ENCODE measurements at regions not wholly inside any gene's neighbourhood (a gene's known extent, or its start where the extent isn't known, plus 50 kb on each side); places are given as distances from the start of the nearest gene placed in this dataset.
"Not testable (repeated sequence)": the region's sequence is repeated elsewhere in the genome, so short reads cannot be mapped to it uniquely, and the experiment has no call there.

- H3K4me3 ChIP-seq (replicated peaks in 1 of 3; ENCODE audit: low read depth in 2 of 3, low read length in 3 of 3): peak overlapping the region; percentile 54 to 79 (median 68)
- peak; percentile 95 to 98 (median 97) for DNase-seq
- H3K9me3 ChIP-seq (replicated peaks in 1 of 2; ENCODE audit: control insufficient read depth in 1 of 2, insufficient read depth in 1 of 2, low read length in 2 of 2); H3K36me3 Mint-ChIP-seq; intact Hi-C loops (cut with micrococcal nuclease); H3K9me3 Mint-ChIP-seq; H3K36me3 ChIP-seq (replicated peaks in 1 of 2; ENCODE audit: control insufficient read depth in 1 of 2, insufficient read depth in 2 of 2, low read length in 2 of 2); H4K20me1 ChIP-seq (ENCODE audit: insufficient read depth, low read length); H3K4me1 ChIP-seq (ENCODE audit: control insufficient read depth in 1 of 2, insufficient read depth in 2 of 2, low read length in 2 of 2); H3K79me2 ChIP-seq (ENCODE audit: insufficient read depth, low read length); H3K27me3 ChIP-seq (ENCODE audit: control insufficient read depth in 2 of 2, insufficient read depth in 2 of 2, low read length in 2 of 2): not testable (repeated sequence)
- peak overlapping the region; percentile 94 to 99 (median 97) for H3K27ac Mint-ChIP-seq
- under 1% methylated on average over 58 of the region's 60 CpGs for WGBS (ENCODE audit: insufficient coverage)
- H3K4me1 Mint-ChIP-seq: peaks cover 14% of the 10 kb centered on the region
- H3K4me2 ChIP-seq (replicated peaks; ENCODE audit: extremely low read depth, low read length, poor library complexity, severe bottlenecking): peak overlapping the region; percentile 62
- H2AFZ ChIP-seq (ENCODE audit: insufficient read depth, low read depth, low read length, poor library complexity, severe bottlenecking): peak overlapping the region; percentile 94
- peak overlapping the region; percentile 64 for H3K9ac ChIP-seq (ENCODE audit: insufficient read depth, low read length, poor library complexity, severe bottlenecking)
- peak overlapping the region; percentile 83 to 93 for H3K4me3 Mint-ChIP-seq
- H3K27me3 Mint-ChIP-seq (ENCODE audit: low read depth in 3 of 3): peaks cover 6 to 33% (median 15%) of the 10 kb centered on the region in 3 donors
- peak overlapping the region; percentile 83 to 87 for H3K27ac ChIP-seq (ENCODE audit: low read depth in 1 of 2, low read length in 2 of 2)
Measured at GRCh38 chr4:3955321-3956164, 189.4 kb downstream of the ADRA2C start.

- peak overlapping the region; percentile 83 to 93 for H3K4me3 Mint-ChIP-seq
- peak overlapping the region; percentile 64 for H3K9ac ChIP-seq (ENCODE audit: insufficient read depth, low read length, poor library complexity, severe bottlenecking)
- H3K4me1 Mint-ChIP-seq: peaks cover 14% of the 10 kb centered on the region
- DNase-seq; H3K27me3 ChIP-seq (ENCODE audit: control insufficient read depth in 2 of 2, insufficient read depth in 2 of 2, low read length in 2 of 2); H3K4me1 ChIP-seq (ENCODE audit: control insufficient read depth in 1 of 2, insufficient read depth in 2 of 2, low read length in 2 of 2); H3K9me3 ChIP-seq (replicated peaks in 1 of 2; ENCODE audit: control insufficient read depth in 1 of 2, insufficient read depth in 1 of 2, low read length in 2 of 2); H3K36me3 ChIP-seq (replicated peaks in 1 of 2; ENCODE audit: control insufficient read depth in 1 of 2, insufficient read depth in 2 of 2, low read length in 2 of 2); intact Hi-C loops (cut with micrococcal nuclease); H3K36me3 Mint-ChIP-seq; H4K20me1 ChIP-seq (ENCODE audit: insufficient read depth, low read length); H3K79me2 ChIP-seq (ENCODE audit: insufficient read depth, low read length); H3K9me3 Mint-ChIP-seq: not testable (repeated sequence)
- H3K4me2 ChIP-seq (replicated peaks; ENCODE audit: extremely low read depth, low read length, poor library complexity, severe bottlenecking): peak overlapping the region; percentile 62
- WGBS (ENCODE audit: insufficient coverage): under 1% methylated on average over 18 of the region's 38 CpGs
- peak overlapping the region; percentile 54 to 79 (median 68) for H3K4me3 ChIP-seq (replicated peaks in 1 of 3; ENCODE audit: low read depth in 2 of 3, low read length in 3 of 3)
- H2AFZ ChIP-seq (ENCODE audit: insufficient read depth, low read depth, low read length, poor library complexity, severe bottlenecking): peak overlapping the region; percentile 94
- H3K27ac Mint-ChIP-seq: peak overlapping the region; percentile 94 to 99 (median 97)
- peak overlapping the region in 1 of 2 donors; percentile 83 for H3K27ac ChIP-seq (ENCODE audit: low read depth in 1 of 2, low read length in 2 of 2)
- peaks cover 6 to 35% (median 15%) of the 10 kb centered on the region in 3 donors for H3K27me3 Mint-ChIP-seq (ENCODE audit: low read depth in 3 of 3)
Measured at GRCh38 chr4:3956165-3956867, 190.1 kb downstream of the ADRA2C start.

GRCh38 chr4:3961091-3961672, 195.0 kb downstream of the ADRA2C start:
- H2AFZ ChIP-seq (ENCODE audit: insufficient read depth, low read depth, low read length, poor library complexity, severe bottlenecking); intact Hi-C loops (cut with micrococcal nuclease); H3K4me3 Mint-ChIP-seq; H3K27ac Mint-ChIP-seq; H3K36me3 ChIP-seq (replicated peaks in 1 of 2; ENCODE audit: control insufficient read depth in 1 of 2, insufficient read depth in 2 of 2, low read length in 2 of 2); H3K27me3 ChIP-seq (ENCODE audit: control insufficient read depth in 2 of 2, insufficient read depth in 2 of 2, low read length in 2 of 2); H3K9me3 ChIP-seq (replicated peaks in 1 of 2; ENCODE audit: control insufficient read depth in 1 of 2, insufficient read depth in 1 of 2, low read length in 2 of 2); H3K27ac ChIP-seq (ENCODE audit: low read depth in 1 of 2, low read length in 2 of 2); H3K79me2 ChIP-seq (ENCODE audit: insufficient read depth, low read length); H3K4me1 ChIP-seq (ENCODE audit: control insufficient read depth in 1 of 2, insufficient read depth in 2 of 2, low read length in 2 of 2); H3K36me3 Mint-ChIP-seq; H3K4me3 ChIP-seq (replicated peaks in 1 of 3; ENCODE audit: low read depth in 2 of 3, low read length in 3 of 3); H4K20me1 ChIP-seq (ENCODE audit: insufficient read depth, low read length); H3K9me3 Mint-ChIP-seq; H3K4me2 ChIP-seq (replicated peaks; ENCODE audit: extremely low read depth, low read length, poor library complexity, severe bottlenecking); H3K4me1 Mint-ChIP-seq; DNase-seq; H3K9ac ChIP-seq (ENCODE audit: insufficient read depth, low read length, poor library complexity, severe bottlenecking): not testable (repeated sequence)
- H3K27me3 Mint-ChIP-seq (ENCODE audit: low read depth in 3 of 3): peaks cover 4 to 27% (median 25%) of the 10 kb centered on the region in 3 donors
- whole genome bisulfite sequencing (ENCODE audit: insufficient coverage): no CpG with 5 or more reads among the region's 10 CpGs

GRCh38 chr4:3964572-3965278, 198.5 kb downstream of the ADRA2C start:
- H3K27ac Mint-ChIP-seq; intact Hi-C loops (cut with micrococcal nuclease): not testable (repeated sequence)

More at GRCh38 chr4:3964572-3965278, 198.5 kb downstream of the ADRA2C start:
- H3K9ac ChIP-seq (ENCODE audit: insufficient read depth, low read length, poor library complexity, severe bottlenecking); DNase-seq; H2AFZ ChIP-seq (ENCODE audit: insufficient read depth, low read depth, low read length, poor library complexity, severe bottlenecking); H3K9me3 Mint-ChIP-seq; H3K4me3 Mint-ChIP-seq; H3K27me3 ChIP-seq (ENCODE audit: control insufficient read depth in 2 of 2, insufficient read depth in 2 of 2, low read length in 2 of 2); H3K36me3 ChIP-seq (replicated peaks in 1 of 2; ENCODE audit: control insufficient read depth in 1 of 2, insufficient read depth in 2 of 2, low read length in 2 of 2); H3K9me3 ChIP-seq (replicated peaks in 1 of 2; ENCODE audit: control insufficient read depth in 1 of 2, insufficient read depth in 1 of 2, low read length in 2 of 2); H3K79me2 ChIP-seq (ENCODE audit: insufficient read depth, low read length); H3K36me3 Mint-ChIP-seq; H4K20me1 ChIP-seq (ENCODE audit: insufficient read depth, low read length); H3K4me1 ChIP-seq (ENCODE audit: control insufficient read depth in 1 of 2, insufficient read depth in 2 of 2, low read length in 2 of 2); H3K4me3 ChIP-seq (replicated peaks in 1 of 3; ENCODE audit: low read depth in 2 of 3, low read length in 3 of 3); H3K4me2 ChIP-seq (replicated peaks; ENCODE audit: extremely low read depth, low read length, poor library complexity, severe bottlenecking); H3K4me1 Mint-ChIP-seq; H3K27ac ChIP-seq (ENCODE audit: low read depth in 1 of 2, low read length in 2 of 2): not testable (repeated sequence)
- whole genome bisulfite sequencing (ENCODE audit: insufficient coverage): 95% methylated on average over 23 of the region's 24 CpGs
- H3K27me3 Mint-ChIP-seq (ENCODE audit: low read depth in 3 of 3): peaks cover 8 to 13% (median 12%) of the 10 kb centered on the region in 3 donors
